ENCODE measurements at regions not wholly inside any gene's neighbourhood (a gene's known extent, or its start where the extent isn't known, plus 50 kb on each side); places are given as distances from the start of the nearest gene placed in this dataset.

DNA sequence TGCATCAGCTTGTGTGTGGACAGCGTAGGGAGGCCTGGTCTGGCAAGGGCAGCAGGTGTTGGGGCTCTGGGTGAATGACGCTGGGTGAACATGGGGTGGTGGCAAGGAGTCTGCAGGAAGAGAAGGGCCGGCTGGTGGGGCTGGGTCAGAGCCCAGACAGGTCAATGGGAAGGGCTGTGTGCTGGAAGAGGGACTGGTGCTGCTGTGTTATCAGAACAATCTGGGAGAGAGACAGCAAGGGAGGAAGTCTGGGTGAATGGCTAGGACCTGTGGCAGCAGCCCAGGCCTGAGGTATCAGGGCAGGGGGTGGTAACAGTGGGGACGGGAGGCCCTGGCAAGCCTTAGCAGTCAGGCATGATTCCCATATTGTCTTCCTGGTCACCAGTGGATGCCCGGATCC, 206.7 kb downstream of the SNX19 start:
- intact Hi-C loops (cut with DNase I; ENCODE audit: low total_unique reads) = no loop called here
- Histone ChIP-seq H3K9me3 (no peaks in the 10 kb centered on the region), H3K4me3 (no peak overlapping the region), H3K27me3 (no peaks in the 10 kb centered on the region), H3K27ac (no peak overlapping the region), H3K4me1 (no peaks in the 10 kb centered on the region), H3K36me3 (no peaks in the 10 kb centered on the region)
- TF ChIP-seq POLR2A (IDR thresholded peaks at IDR 0.05) (no peak), POLR2AphosphoS5 (IDR thresholded peaks at IDR 0.05) (no peak)
- TF ChIP-seq, protein P1, sequence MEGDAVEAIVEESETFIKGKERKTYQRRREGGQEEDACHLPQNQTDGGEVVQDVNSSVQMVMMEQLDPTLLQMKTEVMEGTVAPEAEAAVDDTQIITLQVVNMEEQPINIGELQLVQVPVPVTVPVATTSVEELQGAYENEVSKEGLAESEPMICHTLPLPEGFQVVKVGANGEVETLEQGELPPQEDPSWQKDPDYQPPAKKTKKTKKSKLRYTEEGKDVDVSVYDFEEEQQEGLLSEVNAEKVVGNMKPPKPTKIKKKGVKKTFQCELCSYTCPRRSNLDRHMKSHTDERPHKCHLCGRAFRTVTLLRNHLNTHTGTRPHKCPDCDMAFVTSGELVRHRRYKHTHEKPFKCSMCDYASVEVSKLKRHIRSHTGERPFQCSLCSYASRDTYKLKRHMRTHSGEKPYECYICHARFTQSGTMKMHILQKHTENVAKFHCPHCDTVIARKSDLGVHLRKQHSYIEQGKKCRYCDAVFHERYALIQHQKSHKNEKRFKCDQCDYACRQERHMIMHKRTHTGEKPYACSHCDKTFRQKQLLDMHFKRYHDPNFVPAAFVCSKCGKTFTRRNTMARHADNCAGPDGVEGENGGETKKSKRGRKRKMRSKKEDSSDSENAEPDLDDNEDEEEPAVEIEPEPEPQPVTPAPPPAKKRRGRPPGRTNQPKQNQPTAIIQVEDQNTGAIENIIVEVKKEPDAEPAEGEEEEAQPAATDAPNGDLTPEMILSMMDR (IDR thresholded peaks at IDR 0.05) = no peak
- DNase-seq (ENCODE audit: low spot score in 2 of 2) = no peak

DNA sequence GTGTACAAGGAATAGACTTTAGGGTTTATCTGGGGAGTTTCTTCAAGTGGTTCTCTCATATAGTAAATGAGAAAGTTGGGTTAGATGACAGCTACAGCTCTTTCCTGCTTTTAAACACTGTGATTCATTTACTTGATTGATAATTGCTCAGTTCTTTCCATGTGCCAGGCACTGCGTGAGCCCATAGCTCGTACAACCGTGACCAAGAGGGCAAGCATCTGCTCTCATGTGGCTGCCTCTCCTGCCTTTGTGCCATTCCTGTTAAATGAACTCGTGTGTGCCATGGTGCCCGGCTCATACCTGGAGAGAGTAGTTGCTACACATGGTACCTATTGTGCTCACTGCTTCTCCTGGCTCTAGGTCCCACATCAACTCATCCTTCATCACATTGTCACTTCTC, 206.3 kb downstream of the SNX19 start:
- no peaks in the 10 kb centered on the region for H3K9me3 ChIP-seq
- H3K36me3 ChIP-seq = no peaks in the 10 kb centered on the region
- H3K27ac ChIP-seq = no peak overlapping the region
- H3K4me3 ChIP-seq = no peak overlapping the region
- H3K4me1 ChIP-seq = no peaks in the 10 kb centered on the region
- no peak for DNase-seq (ENCODE audit: low spot score in 2 of 2)
- TF ChIP-seq POLR2A (IDR thresholded peaks at IDR 0.05) (no peak), POLR2AphosphoS5 (IDR thresholded peaks at IDR 0.05) (no peak)
- TF ChIP-seq, protein P1 (IDR thresholded peaks at IDR 0.05) = no peak
- intact Hi-C loops (cut with DNase I; ENCODE audit: low total_unique reads) = no loop called here
- no peaks in the 10 kb centered on the region for H3K27me3 ChIP-seq

DNA sequence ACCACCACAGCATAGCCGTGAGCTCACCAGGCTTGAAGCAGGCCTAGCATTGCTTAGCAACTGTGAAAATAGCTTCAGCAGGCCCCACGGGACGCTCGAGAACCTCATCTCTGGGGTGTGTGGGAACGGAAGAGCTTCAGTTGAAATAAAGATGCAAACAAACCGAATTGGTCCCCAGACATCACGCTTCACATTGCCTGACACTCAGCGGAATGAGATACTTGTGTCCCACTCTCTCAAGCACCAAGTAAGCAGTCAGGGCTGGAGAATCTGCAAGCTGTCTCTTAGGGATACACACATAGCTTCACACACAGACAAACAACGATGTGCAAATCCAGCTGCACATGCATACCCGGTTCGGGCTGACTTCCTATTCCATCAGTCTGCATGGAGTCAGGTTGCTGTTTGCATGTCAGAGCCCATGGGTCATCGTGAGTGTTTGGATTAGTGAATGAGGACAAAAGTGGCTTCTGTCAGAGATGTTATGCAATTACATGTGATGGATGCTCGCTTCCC, 205.7 kb downstream of the SNX19 start:
- no peak overlapping the region for H3K27ac ChIP-seq
- intact Hi-C loops (cut with DNase I; ENCODE audit: low total_unique reads) = no loop called here
- DNase-seq (ENCODE audit: low spot score in 2 of 2) = no peak
- H3K9me3 ChIP-seq = no peaks in the 10 kb centered on the region
- no peaks in the 10 kb centered on the region for H3K4me1 ChIP-seq
- TF ChIP-seq, protein P1 (IDR thresholded peaks at IDR 0.05) = no peak
- no peak for TF ChIP-seq POLR2A (IDR thresholded peaks at IDR 0.05)
- TF ChIP-seq POLR2AphosphoS5 (IDR thresholded peaks at IDR 0.05) = no peak
- H3K36me3 ChIP-seq = no peaks in the 10 kb centered on the region
- no peaks in the 10 kb centered on the region for H3K27me3 ChIP-seq
- no peak overlapping the region for H3K4me3 ChIP-seq

DNA sequence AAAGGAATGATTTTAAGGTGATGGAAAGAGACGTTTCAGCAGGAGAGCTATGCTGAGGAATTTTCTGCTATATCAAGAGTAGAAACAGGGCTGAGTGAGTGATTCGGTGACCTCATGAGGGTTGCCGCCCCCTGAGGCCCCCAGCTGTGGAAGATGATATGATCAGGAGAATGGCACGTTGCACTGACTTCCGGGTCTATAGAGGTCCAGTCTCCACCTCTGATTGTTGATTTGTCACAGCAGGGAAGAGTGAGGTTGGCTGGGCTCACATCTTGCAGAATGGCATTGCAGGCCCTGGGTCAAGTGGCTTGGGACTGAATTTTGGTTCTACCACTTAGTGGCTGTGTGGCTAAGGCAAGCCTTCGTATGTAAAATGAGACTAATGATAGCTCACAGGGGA, 205.1 kb downstream of the SNX19 start:
- no peak for DNase-seq (ENCODE audit: low spot score in 2 of 2)
- H3K4me1 ChIP-seq = no peaks in the 10 kb centered on the region
- intact Hi-C loops (cut with DNase I; ENCODE audit: low total_unique reads) = no loop called here
- H3K27me3 ChIP-seq = no peaks in the 10 kb centered on the region
- H3K36me3 ChIP-seq = no peaks in the 10 kb centered on the region
- no peak overlapping the region for H3K4me3 ChIP-seq
- no peaks in the 10 kb centered on the region for H3K9me3 ChIP-seq
- no peak overlapping the region for H3K27ac ChIP-seq
- TF ChIP-seq POLR2A (IDR thresholded peaks at IDR 0.05) (no peak), POLR2AphosphoS5 (IDR thresholded peaks at IDR 0.05) (no peak)
- TF ChIP-seq, protein P1 (IDR thresholded peaks at IDR 0.05) = no peak

DNA sequence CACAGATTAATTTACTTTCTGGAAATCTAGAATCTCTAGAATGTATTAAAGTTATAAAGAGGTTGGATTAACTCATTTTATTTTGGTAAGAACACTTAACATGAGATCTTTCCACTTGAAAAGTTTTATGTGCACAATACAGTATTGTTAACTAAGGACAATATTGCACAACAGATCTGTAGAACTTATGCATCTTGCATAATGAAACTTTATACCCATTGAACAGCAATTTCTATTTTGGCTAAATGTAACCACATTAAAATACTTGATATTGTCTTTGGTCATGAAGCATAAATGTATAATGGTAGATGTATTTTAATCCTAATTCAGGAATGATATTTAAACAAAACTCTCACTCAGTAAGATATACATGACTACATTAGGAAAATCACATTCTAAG, 203.8 kb downstream of the SNX19 start:
- Histone ChIP-seq H3K27ac (no peak overlapping the region), H3K4me1 (no peaks in the 10 kb centered on the region), H3K4me3 (no peak overlapping the region), H3K27me3 (no peaks in the 10 kb centered on the region), H3K36me3 (no peaks in the 10 kb centered on the region), H3K9me3 (no peaks in the 10 kb centered on the region)
- intact Hi-C loops (cut with DNase I; ENCODE audit: low total_unique reads) = loop anchor here (2.0 kb wide), 1 partner anchor 28 kb away; no protein-coding TSS in a partner anchor
- TF ChIP-seq POLR2AphosphoS5 (IDR thresholded peaks at IDR 0.05) = no peak
- TF ChIP-seq, protein P1 (IDR thresholded peaks at IDR 0.05) = no peak
- no peak for TF ChIP-seq POLR2A (IDR thresholded peaks at IDR 0.05)
- no peak for DNase-seq (ENCODE audit: low spot score in 2 of 2)
